ENCODE measurements at regions not wholly inside any gene's neighbourhood (a gene's known extent, or its start where the extent isn't known, plus 50 kb on each side); places are given as distances from the start of the nearest gene placed in this dataset.
"Not testable (repeated sequence)": the region's sequence is repeated elsewhere in the genome, so short reads cannot be mapped to it uniquely, and the experiment has no call there.

DNA sequence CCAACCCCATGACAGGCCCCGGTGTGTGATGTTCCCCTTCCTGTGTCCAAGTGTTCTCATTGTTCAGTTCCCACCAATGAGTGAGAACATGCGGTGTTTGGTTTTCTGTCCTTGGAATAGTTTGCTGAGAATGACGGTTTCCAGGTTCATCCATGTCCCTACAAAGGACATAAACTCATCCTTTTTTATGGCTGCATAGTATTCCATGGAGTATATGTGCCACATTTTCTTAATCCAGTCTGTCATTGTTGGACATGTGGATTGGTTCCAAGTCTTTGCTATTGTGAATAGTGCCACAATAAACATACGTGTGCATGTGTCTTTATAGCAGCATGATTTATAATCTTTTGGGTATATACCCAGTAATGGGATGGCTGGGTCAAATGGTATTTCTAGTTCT, 293.1 kb downstream of the GATA3 start:
- H3K27ac ChIP-seq (ENCODE audit: low read length); H3K4me3 ChIP-seq (ENCODE audit: low read length); ATAC-seq; intact Hi-C loops (cut with DNase I); H3K4me1 ChIP-seq (ENCODE audit: control insufficient read depth, insufficient read depth, low read length); H3K27me3 ChIP-seq (ENCODE audit: control insufficient read depth, insufficient read depth); H3K9me3 ChIP-seq (ENCODE audit: control insufficient read depth, low read length); DNase-seq: not testable (repeated sequence)
- WGBS = 93% methylated on average over 4 of the region's 4 CpGs

DNA sequence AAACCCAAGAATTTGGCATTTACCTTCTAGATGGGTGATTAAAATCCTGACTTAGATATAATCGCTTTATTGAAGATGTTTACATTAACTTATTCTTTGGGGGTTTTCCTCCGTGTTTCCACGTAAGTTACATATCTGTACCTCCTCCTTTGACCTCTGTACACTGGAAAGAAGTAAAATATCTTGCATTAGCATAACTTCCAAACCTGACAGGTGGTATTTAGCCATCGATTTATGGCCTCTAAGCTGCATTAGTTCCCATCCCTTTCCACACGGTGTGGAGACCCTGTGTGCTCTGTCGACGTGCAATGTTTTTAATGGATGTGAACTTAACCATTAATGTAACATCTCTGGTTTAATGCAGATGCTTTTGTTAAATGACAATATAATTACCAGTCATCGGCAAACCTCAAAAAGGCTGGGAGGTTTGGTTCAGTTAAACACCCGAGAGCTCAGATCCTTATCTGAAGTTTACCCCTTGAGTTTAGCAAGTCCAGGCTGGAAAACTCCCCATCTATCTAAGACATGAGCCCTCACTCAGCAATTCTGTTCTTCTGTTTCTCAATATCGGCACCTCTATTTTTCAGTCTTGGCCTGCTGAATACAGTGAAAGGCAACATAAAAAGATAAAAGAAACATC, 295.2 kb downstream of the GATA3 start:
- DNase-seq (no peak), ATAC-seq (no peak)
- H3K27ac ChIP-seq (ENCODE audit: low read length) = no peak overlapping the region
- no peaks in the 10 kb centered on the region for H3K27me3 ChIP-seq (ENCODE audit: control insufficient read depth, insufficient read depth)
- H3K4me1 ChIP-seq (ENCODE audit: control insufficient read depth, insufficient read depth, low read length) = no peaks in the 10 kb centered on the region
- no peak overlapping the region for H3K4me3 ChIP-seq (ENCODE audit: low read length)
- intact Hi-C loops (cut with DNase I) = loop anchor here in 1 of 4 donors (10.0 kb wide), 1 partner anchor 355 kb away; no protein-coding TSS in a partner anchor
- H3K9me3 ChIP-seq (ENCODE audit: control insufficient read depth, low read length) = no peaks in the 10 kb centered on the region
- WGBS = 65% methylated on average over 10 of the region's 10 CpGs

DNA sequence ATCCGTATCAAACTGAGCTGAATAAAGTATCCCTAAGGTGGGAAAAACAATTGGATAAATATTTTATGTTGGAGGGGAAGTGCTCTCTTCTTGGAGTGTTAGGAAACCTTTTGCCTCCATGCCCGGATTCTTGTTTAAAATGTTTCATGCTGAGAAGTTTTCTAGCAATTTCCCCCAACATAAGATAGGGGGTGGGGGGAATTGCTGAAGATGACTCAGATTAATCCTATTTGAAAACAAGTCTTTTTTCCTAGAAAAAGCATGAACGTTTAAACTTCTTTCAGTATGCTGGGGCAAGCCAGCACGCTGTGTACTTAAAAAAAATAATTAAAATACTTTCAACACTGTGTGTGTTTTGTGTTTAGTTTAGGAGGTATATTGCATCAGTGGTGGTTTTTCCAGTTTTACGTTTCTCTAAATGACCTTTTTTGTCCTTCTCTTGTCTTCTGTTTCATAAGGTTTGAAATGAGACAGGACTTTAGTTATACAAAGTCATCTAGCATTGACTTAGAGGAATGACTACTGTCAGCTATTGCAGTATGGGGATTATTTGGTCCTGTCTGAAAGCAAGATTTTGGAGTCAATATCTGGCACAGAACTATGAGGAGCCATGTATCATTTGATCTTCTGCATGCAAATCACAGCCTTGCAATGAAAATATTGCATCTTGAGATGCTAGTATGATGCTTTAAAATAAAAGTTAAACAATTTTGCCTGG, 295.9 kb downstream of the GATA3 start:
- Histone ChIP-seq H3K9me3 (ENCODE audit: control insufficient read depth, low read length) (no peaks in the 10 kb centered on the region), H3K4me3 (ENCODE audit: low read length) (no peak overlapping the region), H3K27ac (ENCODE audit: low read length) (no peak overlapping the region), H3K4me1 (ENCODE audit: control insufficient read depth, insufficient read depth, low read length) (no peaks in the 10 kb centered on the region), H3K27me3 (ENCODE audit: control insufficient read depth, insufficient read depth) (no peaks in the 10 kb centered on the region)
- no peak for ATAC-seq
- intact Hi-C loops (cut with DNase I) = loop anchor here in 1 of 4 donors (10.0 kb wide), 1 partner anchor 354 kb away; no protein-coding TSS in a partner anchor
- WGBS = 64% methylated on average over 5 of the region's 5 CpGs
- DNase-seq = no peak

DNA sequence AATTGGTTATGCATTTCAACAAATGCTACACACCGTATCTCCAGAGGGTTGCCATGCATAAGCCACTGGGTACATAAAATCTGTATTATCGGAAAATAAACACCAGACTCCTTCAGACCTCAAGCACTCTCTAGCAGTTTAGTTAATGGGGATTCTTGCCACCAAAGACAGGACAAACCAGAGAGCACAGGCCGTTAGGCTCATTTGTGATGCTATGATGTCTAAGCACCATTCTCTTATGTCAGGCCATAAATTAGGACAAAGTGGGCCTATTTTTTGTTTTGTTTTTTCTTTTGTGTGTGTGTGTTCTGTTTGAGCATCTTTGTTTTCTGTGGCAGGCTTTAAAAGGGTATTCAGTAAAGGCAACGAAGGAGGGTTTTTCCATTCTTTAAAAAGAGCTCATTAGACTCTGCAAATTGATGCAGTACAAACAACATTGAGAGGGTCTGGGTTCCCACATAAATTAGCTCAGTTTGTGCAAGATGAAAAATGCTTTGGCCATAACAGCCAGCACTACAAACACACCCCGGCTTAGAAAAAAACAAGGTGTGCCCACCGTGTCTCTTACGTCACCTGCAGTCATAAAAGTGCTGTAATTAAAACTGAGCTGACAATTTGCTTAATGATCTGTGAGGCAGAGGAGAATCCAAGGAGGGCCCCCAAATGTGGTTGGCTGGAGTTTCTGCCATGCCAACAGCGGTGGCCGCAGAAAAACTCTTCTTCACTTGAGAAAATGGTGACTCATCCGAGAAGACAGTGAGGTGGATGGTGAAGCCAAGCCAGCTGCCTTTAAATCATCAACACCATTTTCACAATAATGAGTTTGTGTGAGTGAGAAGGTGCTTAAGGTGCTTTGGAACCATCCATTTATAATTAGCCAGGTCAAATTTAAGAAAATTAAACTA, 297.9 kb downstream of the GATA3 start:
- H3K4me3 ChIP-seq (ENCODE audit: low read length) = no peak overlapping the region
- WGBS = 93% methylated on average over 10 of the region's 10 CpGs
- H3K27ac ChIP-seq (ENCODE audit: low read length) = no peak overlapping the region
- DNase-seq = no peak
- H3K27me3 ChIP-seq (ENCODE audit: control insufficient read depth, insufficient read depth) = no peaks in the 10 kb centered on the region
- H3K4me1 ChIP-seq (ENCODE audit: control insufficient read depth, insufficient read depth, low read length) = no peaks in the 10 kb centered on the region
- intact Hi-C loops (cut with DNase I) = loop anchor here in 1 of 4 donors (10.0 kb wide), 1 partner anchor 352 kb away; no protein-coding TSS in a partner anchor
- H3K9me3 ChIP-seq (ENCODE audit: control insufficient read depth, low read length) = no peaks in the 10 kb centered on the region
- ATAC-seq = no peak

GRCh38 chr10:8356283-8356682, 301.8 kb downstream of the GATA3 start:
- H3K27ac ChIP-seq (ENCODE audit: low read length) = no peak overlapping the region
- H3K4me3 ChIP-seq (ENCODE audit: low read length) = no peak overlapping the region
- no peaks in the 10 kb centered on the region for H3K27me3 ChIP-seq (ENCODE audit: control insufficient read depth, insufficient read depth)
- DNase-seq (no peak), ATAC-seq (no peak)
- no peaks in the 10 kb centered on the region for H3K4me1 ChIP-seq (ENCODE audit: control insufficient read depth, insufficient read depth, low read length)
- intact Hi-C loops (cut with DNase I) = loop anchor here in 1 of 4 donors (10.0 kb wide), 1 partner anchor 349 kb away; no protein-coding TSS in a partner anchor
- WGBS = 79% methylated on average over 2 of the region's 2 CpGs
- H3K9me3 ChIP-seq (ENCODE audit: control insufficient read depth, low read length) = no peaks in the 10 kb centered on the region

DNA sequence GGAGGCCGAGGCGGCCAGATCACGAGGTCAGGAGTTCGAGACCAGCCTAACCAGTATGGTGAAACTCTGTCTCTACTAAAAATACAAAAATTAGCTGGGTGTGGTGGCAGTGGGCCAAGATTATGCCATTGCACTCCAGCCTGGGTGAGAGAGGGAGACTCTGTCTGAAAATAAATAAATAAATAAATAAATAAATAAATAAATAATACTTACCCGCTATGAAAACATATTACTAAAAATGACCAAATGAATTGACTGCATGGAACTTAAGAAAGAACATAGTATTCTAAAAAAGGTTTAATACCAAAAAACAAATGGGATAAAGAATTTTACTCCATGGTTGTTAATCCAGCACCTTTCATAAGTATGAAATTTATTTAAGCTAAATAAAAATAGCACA, 305.0 kb downstream of the GATA3 start:
- ATAC-seq = no peak
- Histone ChIP-seq H3K4me3 (ENCODE audit: low read length) (no peak overlapping the region), H3K4me1 (ENCODE audit: control insufficient read depth, insufficient read depth, low read length) (no peaks in the 10 kb centered on the region), H3K27me3 (ENCODE audit: control insufficient read depth, insufficient read depth) (no peaks in the 10 kb centered on the region), H3K9me3 (ENCODE audit: control insufficient read depth, low read length) (no peaks in the 10 kb centered on the region), H3K27ac (ENCODE audit: low read length) (no peak overlapping the region)
- 98% methylated on average over 5 of the region's 5 CpGs for WGBS
- DNase-seq = no peak
- intact Hi-C loops (cut with DNase I) = loop anchor here in 1 of 4 donors (10.0 kb wide), 1 partner anchor 345 kb away; no protein-coding TSS in a partner anchor

DNA sequence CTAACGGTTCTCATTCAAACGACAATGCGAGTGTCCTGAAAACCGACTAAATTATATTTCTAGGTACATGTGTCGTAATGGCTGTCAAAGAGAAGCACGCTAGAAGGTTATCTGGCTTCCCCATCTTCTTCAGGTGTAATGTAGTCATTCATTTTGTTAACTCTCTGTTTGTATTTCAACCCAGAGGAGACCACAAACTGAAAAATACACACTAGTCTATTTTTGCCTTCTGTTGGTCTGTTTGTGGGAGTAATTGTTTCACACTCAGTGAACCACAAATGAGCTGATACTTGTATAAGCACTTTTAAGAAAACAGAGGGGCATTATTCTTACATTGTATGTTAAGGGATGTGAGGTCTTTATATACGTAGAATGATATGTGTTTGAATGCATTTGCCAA, 305.9 kb downstream of the GATA3 start:
- no peak for ATAC-seq
- no peak overlapping the region for H3K27ac ChIP-seq (ENCODE audit: low read length)
- no peaks in the 10 kb centered on the region for H3K9me3 ChIP-seq (ENCODE audit: control insufficient read depth, low read length)
- 90% methylated on average over 7 of the region's 7 CpGs for WGBS
- DNase-seq = no peak
- H3K4me3 ChIP-seq (ENCODE audit: low read length) = no peak overlapping the region
- intact Hi-C loops (cut with DNase I) = no loop called here
- no peaks in the 10 kb centered on the region for H3K4me1 ChIP-seq (ENCODE audit: control insufficient read depth, insufficient read depth, low read length)
- no peaks in the 10 kb centered on the region for H3K27me3 ChIP-seq (ENCODE audit: control insufficient read depth, insufficient read depth)

DNA sequence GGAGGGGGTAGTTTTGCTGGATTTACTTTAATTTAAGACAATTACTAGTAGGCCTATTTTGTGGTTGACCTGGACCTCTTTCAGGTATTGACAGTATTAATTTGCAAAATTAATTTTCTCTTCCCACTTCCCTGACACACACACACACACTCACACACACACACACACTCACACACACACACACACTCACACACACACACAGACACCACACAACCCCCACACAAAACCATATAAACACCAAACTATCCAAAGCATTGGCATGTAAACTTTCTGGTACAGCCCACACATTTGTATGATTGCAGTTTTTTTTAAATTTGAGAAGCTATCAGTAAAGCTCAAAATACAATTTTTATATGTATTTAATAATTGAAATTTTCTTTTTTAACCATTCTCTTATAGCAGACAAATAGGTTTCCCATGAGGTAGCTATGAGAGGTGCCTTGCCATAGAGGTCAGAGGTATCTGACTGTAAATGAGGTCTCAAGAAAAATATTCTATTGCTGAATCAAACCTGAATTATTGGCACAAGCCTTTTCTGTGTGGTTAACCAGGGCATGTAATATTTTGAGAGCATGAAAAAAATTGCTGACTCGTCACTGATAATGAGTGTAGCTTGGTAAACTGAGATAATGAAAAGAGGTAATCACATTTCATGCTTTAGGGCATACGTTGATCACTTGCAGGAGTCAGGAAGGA, 306.5 kb downstream of the GATA3 start:
- DNase-seq (no peak), ATAC-seq (no peak)
- 60% methylated on average over 2 of the region's 2 CpGs for WGBS
- Histone ChIP-seq H3K27me3 (ENCODE audit: control insufficient read depth, insufficient read depth) (no peaks in the 10 kb centered on the region), H3K9me3 (ENCODE audit: control insufficient read depth, low read length) (no peaks in the 10 kb centered on the region), H3K4me3 (ENCODE audit: low read length) (no peak overlapping the region), H3K27ac (ENCODE audit: low read length) (no peak overlapping the region), H3K4me1 (ENCODE audit: control insufficient read depth, insufficient read depth, low read length) (no peaks in the 10 kb centered on the region)
- intact Hi-C loops (cut with DNase I) = no loop called here

GRCh38 chr10:8361510-8361844, 307.0 kb downstream of the GATA3 start:
- Histone ChIP-seq H3K4me3 (ENCODE audit: low read length) (no peak overlapping the region), H3K9me3 (ENCODE audit: control insufficient read depth, low read length) (no peaks in the 10 kb centered on the region), H3K4me1 (ENCODE audit: control insufficient read depth, insufficient read depth, low read length) (no peaks in the 10 kb centered on the region), H3K27me3 (ENCODE audit: control insufficient read depth, insufficient read depth) (no peaks in the 10 kb centered on the region), H3K27ac (ENCODE audit: low read length) (no peak overlapping the region)
- ATAC-seq (no peak), DNase-seq (no peak)
- WGBS = 60% methylated on average over 2 of the region's 2 CpGs
- intact Hi-C loops (cut with DNase I) = no loop called here

DNA sequence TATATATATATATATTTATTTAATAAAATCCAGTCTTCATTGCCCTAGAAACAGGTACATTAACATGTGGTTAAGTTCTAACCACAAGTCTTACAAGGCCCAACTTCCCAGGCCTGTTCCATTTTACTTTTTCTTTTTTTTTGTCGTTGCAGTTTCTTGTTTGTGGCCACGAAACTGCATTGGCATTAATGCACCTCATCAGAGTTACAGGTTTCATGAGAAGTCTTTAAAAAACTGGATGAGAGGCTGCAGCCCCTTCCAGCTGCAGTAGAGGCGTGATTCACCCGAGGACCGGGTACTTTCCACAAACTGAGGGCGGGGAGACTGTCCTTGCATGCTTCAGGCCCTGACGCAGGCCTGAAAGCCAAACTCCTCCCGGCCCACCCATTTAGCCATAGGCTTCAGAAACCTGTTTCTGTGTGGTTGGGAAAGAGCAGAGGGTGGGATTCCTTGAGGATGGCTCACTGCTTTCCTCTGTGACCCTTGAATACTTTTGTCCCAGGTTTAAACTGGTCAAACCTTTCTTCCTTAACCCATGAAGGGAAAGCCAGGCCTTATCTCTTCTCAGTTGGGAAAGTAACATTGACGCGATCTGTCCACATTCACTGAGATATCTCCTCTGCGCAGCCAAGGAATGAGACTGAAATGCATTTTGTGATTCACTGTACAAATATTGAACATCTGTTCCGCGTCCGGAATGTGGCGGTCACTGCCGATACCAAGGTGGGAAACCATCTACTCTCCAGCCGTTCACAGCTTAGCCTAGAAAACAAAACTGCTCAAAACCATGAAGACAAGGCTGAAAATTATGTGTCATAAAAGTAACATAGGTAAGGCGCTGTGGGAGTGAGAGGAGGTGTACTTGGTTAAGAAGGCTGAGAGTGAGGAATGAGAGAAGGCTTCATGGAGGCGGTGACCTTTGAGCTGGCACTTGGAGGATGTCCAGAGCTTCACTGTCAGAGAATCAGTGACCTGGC, 311.7 kb downstream of the GATA3 start:
- 58% methylated on average over 19 of the region's 19 CpGs for WGBS
- no peaks in the 10 kb centered on the region for H3K9me3 ChIP-seq (ENCODE audit: control insufficient read depth, low read length)
- ATAC-seq = peak; percentile 59 to 88
- H3K4me1 ChIP-seq (ENCODE audit: control insufficient read depth, insufficient read depth, low read length) = no peaks in the 10 kb centered on the region
- no peak overlapping the region for H3K27ac ChIP-seq (ENCODE audit: low read length)
- no peak overlapping the region for H3K4me3 ChIP-seq (ENCODE audit: low read length)
- DNase-seq = peak; percentile 38 to 52 (median 40)
- H3K27me3 ChIP-seq (ENCODE audit: control insufficient read depth, insufficient read depth) = no peaks in the 10 kb centered on the region
- intact Hi-C loops (cut with DNase I) = no loop called here

Data from right cardiac atrium (tissue), 5 donors.